Uterus (tissue), 2 donors: ENCODE measurements at regions not wholly inside any gene's neighbourhood (a gene's known extent, or its start where the extent isn't known, plus 50 kb on each side); places are given as distances from the start of the nearest gene placed in this dataset.

ENCODE experiments used
- CTCF ChIP-seq, 4 experiments: fragments of 200-600 bp in 2 of 4; fragments of 450-650 bp in 2 of 4; sonication (generic) in 2 of 4; IDR thresholded peaks; one replicate each; pipeline ENCODE4 v1.5.1; 2016 to 2019; ENCODE audit warnings: antibody characterized with exemption in 4 of 4, mild to moderate bottlenecking in 2 of 4, moderate library complexity in 1 of 4
- POLR2A ChIP-seq, 2 donors: fragments of 450-650 bp; IDR thresholded peaks; one replicate each; pipeline ENCODE4 v1.6.1; 2016; ENCODE audit warnings: antibody characterized with exemption in 2 of 2, mild to moderate bottlenecking in 1 of 2, moderate library complexity in 1 of 2

- TF ChIP-seq CTCF (IDR thresholded peaks at IDR 0.05) = no peak
- no peak for TF ChIP-seq POLR2A (IDR thresholded peaks at IDR 0.05)
These were observed 128.2 kb upstream of the TBCA start for GRCh38 chr5:77904362-77904761.
